ENCODE measurements at regions not wholly inside any gene's neighbourhood (a gene's known extent, or its start where the extent isn't known, plus 50 kb on each side); places are given as distances from the start of the nearest gene placed in this dataset.
"Not testable (repeated sequence)": the region's sequence is repeated elsewhere in the genome, so short reads cannot be mapped to it uniquely, and the experiment has no call there.

DNA sequence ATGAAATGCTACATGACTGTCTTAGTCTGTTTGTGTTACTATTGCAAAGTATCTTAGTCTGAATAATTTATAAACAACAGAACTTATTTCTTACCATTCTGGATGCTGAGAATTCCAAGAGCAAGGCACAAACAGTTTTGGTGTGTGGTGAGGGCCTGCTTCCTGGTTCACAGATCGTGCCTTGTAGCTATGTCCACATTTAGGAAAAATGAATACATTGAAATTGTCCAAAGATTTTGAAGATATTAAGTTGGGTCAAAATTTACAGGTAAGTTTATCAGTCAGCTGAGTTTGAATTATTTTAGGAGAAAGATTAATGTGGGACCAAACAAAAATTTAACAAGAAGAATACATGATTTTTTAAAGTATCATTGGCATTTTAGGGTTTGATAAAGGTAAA lies 293.5 kb downstream of the LTN1 start:
- DNase-seq = no peak

GRCh38 chr21:28696844-28697410 lies 295.8 kb downstream of the LTN1 start:
- DNase-seq = no peak

DNA sequence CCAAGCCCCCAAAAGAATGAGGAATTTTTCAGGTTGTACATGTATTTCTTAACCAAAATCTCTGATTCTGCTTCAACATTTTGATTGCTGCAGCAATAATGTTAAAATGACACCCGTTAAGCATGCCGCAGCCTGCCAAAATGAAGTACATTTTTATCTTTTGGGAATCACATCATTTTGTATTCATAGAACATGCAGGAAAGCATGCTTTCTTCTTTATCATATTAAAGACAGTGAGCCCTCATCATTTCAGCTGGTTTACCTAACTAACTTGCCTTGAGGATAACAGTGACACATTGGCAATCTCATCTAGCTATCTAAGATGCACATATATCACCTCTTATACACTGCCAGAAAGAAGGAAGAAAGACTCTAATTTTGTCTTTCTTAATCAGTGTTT lies 299.2 kb downstream of the LTN1 start:
- DNase-seq = no peak

DNA sequence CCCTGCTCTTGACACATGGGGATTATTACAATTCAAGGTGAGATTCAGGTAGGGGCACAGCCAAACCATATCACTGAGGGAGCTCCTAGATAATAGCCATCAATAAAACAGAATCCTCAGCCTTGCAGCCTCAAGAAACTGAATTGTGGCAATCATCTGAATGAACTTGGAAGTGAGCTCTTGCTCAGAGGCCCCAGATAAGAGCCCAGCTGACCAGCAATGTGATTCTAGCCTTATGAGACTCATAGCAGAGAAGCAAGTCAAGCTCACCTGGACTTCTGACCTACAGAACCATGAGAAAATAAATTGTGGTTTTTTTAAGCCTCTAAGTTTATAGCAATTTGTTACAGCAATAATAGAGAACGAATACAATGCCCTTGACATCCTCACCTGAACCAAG lies 302.5 kb downstream of the LTN1 start:
- no peak for DNase-seq

DNA sequence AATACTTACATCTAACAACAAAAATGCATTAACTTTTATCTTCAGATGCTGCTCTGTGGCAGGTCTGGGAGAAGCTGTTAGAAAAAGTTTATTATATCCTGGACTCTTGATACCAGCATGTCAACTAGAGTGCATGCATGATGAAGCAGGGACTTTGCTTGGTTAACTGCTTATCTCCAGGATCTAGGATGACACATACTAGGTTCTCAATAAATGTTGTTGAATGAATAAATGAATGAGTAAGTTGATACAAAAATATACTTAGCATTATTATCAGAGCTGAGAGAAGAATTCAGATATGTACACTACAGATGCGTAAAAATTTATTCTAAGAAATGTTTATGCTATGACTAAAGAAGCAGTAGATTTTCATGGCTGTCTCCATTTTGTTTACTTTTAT lies 304.3 kb downstream of the LTN1 start:
- no peak for DNase-seq

DNA sequence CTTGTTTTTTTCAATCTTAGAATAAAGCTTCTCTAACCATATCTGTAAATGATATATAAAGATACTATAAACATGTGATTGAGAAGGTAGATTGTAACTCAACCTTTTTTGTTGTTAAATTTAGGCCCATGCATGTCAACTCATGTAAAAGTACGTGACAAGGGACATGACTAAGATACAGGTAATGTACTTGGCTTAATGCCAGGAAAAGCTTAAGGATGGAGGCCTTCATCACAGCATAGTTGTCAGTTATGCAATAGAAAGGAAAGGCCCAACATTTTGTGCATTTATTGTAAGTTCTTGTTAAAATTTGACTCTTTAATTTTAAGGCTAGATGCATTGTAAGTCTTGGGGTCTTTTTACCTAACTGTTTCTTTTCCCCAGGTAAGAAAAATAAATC lies 305.1 kb downstream of the LTN1 start:
- no peak for DNase-seq

DNA sequence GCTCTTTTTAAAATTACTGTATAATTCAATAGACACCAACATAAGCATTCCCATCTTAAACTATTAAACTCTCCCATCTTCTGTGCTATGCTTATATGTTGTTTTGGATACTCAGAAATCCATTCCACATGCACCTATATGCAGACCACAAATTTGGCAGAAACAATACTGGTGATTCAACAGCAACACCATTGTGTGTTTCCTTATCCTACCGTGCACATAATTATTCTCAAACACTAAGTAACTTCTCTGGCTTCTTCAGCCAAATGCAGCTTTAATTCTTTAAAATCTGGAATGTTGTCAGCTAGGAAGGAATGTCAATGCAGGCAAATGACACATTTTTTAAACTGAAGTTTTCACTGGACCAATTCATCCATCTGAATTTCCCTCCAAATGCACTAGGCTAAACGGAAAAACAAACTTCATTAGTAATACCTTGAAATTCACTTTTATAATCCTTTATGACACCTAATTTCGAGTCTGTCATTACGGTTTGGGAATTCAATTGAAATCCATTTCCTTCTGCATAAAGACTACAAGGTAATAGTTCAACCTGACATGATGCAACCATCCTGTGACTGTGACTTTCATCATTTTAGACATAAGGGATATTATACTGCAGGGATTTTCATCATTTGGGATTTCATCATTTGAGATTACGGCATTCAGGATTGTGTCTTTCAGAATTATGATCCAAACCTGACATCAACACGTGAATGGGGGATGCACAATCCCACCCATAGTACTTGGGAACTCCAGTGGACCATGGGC lies 308.5 kb downstream of the LTN1 start:
- DNase-seq = no peak

DNA sequence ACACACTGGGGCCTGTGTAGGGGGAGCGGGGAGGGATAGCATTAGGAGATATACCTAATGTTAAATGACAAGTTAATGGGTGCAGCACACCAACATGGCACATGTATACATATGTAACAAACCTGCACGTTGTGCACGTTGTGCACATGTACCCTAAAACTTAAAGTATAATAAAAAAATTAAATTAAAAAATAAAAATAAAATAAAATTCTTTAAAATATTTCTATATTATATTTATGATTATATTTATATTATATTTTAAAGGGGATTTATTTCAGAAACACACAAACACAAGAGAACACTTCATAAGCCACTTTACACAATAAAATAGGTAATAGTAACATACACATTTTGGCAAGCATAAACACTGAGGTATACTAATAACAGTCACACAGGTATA lies 309.8 kb downstream of the LTN1 start:
- DNase-seq = not testable (repeated sequence)

DNA sequence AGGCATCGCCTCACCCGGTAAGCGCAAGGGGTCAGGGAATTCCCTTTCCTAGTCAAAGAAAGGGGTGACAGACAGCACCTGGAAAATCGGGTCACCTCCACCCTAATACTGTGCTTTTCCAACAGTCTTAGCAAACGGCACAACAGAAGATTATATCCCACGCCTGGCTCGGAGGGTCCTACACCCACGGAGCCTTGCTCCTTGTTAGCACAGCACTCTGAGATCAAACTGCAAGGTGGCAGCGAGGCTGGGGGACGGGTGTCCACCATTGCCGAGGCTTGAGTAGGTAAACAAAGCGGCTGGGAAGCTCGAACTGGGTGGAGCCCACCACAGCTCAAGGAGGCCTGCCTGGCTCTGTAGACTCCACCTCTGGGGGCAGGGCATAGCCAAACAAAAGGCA lies 315.6 kb downstream of the LTN1 start:
- not testable (repeated sequence) for DNase-seq

DNA sequence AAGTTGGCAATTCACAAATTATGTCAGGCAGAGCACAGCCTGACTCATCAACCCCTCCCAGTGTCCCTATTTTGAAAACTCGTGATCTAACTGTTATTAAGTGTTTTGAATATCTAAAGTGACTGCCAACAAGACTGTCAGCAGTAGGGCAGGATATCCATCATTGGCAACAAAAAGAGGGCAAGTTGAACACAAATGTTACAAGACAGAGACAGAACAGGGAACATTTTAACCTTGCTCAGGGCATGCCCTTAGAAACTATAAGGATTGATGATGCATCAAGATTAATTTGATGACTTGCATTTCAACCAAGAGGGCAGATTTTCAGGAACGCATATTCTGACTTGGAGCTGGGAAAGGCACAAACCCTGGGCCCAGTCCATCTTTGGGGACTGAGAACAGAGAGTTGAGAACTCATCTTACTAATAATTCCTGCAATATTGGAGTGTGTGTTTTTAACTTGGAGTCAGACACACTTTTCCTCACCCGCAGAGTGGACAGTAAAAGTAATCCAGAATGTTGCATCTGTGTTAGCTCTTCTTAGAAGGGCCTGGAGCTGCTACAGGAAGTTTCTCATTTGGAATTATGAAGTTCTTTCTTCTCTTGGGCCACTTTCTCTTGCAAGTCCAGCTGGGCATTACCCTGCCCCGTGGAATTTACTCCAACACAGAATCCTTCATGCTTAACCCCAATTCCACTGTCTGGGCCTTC lies 317.2 kb downstream of the LTN1 start:
- no peak for DNase-seq

DNA sequence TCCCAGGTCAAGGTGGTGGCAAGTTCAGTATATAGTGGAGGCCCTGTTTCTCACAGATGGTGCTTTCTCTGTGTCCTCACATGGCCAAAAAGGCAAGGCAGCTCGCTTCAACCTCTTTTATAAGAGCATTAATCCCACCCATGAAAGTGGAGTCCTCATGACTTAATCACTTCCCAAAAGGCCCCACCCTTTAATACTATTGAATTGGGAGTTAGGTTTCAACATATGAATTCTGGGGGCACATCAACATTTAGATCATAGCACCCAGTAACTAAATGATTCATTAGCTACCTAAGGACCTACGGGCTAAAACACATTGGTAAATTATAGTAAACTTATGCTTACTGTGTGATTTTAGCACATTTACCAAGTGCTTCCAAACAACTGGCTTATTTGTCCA lies 317.9 kb downstream of the LTN1 start:
- no peak for DNase-seq

DNA sequence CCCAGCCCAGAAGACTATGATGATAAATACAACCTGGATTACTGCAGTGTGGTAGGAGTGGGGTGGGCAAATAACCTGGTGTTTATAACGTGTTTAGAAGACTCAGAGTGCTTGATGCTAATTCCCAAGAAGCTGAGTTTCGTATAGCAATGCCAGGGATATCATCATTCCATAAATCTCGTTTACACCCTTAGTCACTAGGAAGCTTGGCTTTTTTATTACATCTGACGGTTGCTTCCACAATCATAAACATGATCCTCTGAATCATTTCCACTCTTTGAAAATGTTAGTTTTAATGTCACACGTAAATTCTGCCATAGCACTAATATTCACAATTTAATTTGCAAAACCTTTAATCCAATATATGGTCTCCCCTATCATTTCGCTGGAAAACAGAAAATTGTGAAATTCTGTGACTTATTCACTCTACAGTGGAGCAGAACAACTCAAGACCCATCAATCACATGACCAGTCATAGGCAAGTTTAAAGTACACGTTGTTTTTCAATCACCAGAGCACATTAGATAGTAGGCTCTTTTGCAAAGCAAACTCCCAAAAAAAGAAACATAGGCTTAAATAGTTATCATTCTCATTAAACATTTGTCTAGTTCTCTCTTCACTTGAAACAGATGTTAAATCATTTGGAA lies 321.0 kb downstream of the LTN1 start:
- DNase-seq = no peak

- DNase-seq = no peak
Observed at GRCh38 chr21:28669971-28670653, 322.6 kb downstream of the LTN1 start.

DNA sequence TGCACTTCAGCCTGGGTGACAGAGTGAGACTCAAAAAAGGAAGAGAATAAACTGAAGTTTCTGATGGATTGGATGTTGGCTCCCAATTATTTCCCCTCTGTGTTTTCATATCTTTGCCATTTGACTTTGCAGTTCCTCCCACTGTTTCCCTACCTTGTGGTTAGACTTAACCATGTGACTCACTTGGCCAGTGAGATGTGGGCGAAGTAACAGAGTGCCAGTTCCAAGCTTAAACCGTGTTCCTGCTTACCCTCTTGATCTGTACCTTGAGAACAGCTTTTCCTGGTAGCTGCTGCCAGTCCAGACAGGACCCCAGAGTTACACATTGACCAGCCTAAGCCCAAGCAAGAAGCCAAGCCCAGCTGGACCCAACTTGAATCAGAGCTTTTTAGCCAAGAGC lies 323.4 kb downstream of the LTN1 start:
- peak; percentile 14 to 23 for DNase-seq

DNA sequence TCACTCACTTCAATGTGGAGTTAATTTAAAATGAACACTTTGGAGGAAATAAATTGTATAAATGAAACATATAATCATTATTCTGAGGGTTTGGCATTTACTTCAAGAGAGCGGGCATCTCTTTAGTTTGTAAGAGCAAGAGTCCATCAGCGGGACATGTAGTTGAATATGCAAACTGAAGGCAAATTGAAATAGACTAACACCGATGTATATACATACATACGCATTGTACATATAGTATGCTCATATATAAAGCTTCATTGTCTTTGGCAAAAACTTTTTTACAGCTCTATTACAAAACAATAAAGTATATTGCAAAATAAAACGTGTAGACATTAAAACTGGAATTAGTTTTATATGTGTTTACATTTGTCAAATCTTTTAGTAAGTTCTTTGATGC lies 328.9 kb downstream of the LTN1 start:
- no peak for DNase-seq

GRCh38 chr21:28663111-28663693 lies 329.5 kb downstream of the LTN1 start:
- DNase-seq = no peak

- no peak for DNase-seq
Observed at GRCh38 chr21:28657566-28657965, 335.1 kb downstream of the LTN1 start.

DNA sequence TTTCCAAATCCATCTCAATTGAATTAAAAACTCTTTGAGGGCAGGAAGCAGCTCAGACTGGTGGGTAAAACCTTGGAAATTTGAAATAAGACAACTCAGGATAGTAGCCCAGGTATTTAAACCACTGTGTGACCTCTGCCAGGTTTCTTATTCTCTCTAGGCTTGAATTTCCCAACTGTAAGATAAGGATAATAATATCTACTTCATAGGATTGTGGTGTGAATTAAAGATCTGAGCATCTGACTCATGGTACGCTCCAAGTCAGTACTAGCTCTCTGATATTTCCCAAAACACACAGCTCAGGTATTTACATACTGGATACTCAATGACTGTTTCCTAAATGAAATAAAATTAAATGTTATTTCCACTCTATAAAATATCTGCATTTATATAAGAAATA lies 337.2 kb downstream of the LTN1 start:
- no peak for DNase-seq

- no peak for DNase-seq
Observed at GRCh38 chr21:28654406-28654805, 338.3 kb downstream of the LTN1 start.

DNA sequence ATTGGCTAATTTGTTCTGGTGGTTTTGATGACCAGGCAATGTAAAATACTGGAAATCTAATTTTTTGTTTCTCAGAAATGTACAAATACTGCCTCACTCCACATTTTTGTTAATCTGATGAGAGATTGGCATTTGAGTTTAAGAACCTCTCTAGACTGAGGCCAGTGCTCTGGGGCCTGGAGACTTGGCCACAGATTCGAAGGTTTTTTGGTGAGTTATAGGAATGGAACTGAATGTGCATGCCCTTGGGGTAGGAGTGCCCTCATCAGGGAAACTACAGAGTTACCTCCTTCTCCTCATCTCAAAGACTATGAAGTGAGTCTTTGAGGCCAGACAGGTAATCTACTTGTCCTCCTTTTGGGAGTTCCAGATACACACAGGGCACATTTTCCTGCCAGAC lies 347.9 kb downstream of the LTN1 start:
- DNase-seq = no peak

GRCh38 chr21:28642891-28643290 lies 349.8 kb downstream of the LTN1 start:
- no peak for DNase-seq

- DNase-seq = no peak
Observed at GRCh38 chr21:28641731-28642130, 350.9 kb downstream of the LTN1 start.

- DNase-seq = no peak
Observed at GRCh38 chr21:28640326-28640725, 352.4 kb downstream of the LTN1 start.
